Progenitor cell of endocrine pancreas (in vitro differentiated cells): ENCODE measurements at regions not wholly inside any gene's neighbourhood (a gene's known extent, or its start where the extent isn't known, plus 50 kb on each side); places are given as distances from the start of the nearest gene placed in this dataset.

Source experiments
- DNase-seq: peaks from one replicate; pipeline ENCODE4 v3.0.0; 2021; ENCODE audit warnings: low spot score; ENCODE audit not compliant: unreplicated experiment
- H3K27ac Mint-ChIP-seq: 2 replicates; pipeline ENCODE4 v1.8.0; 2021; ENCODE audit warnings: mild to moderate bottlenecking, moderate library complexity, mixed read lengths
- H3K27me3 Mint-ChIP-seq: 2 replicates; pipeline ENCODE4 v1.8.0; 2021; ENCODE audit warnings: mixed read lengths
- H3K36me3 Mint-ChIP-seq: 2 replicates; pipeline ENCODE4 v1.8.0; 2022; ENCODE audit warnings: mixed read lengths; ENCODE audit not compliant: insufficient read depth
- H3K4me1 Mint-ChIP-seq: 2 replicates; pipeline ENCODE4 v1.8.0; 2021; ENCODE audit warnings: low read depth, mixed read lengths
- H3K4me3 Mint-ChIP-seq: 2 replicates; pipeline ENCODE4 v1.8.0; 2021; ENCODE audit warnings: low read depth, mild to moderate bottlenecking, moderate library complexity, mixed read lengths
- H3K9me3 Mint-ChIP-seq: 2 replicates; pipeline ENCODE4 v1.8.0; 2021; ENCODE audit warnings: low read depth, mixed read lengths
- CTCF ChIP-seq: fragments of 200-600 bp; sonication (generic); IDR thresholded peaks from one replicate; pipeline ENCODE4 v1.5.0; 2021; ENCODE audit warnings: antibody characterized with exemption, mild to moderate bottlenecking; ENCODE audit not compliant: unreplicated experiment

GRCh38 chr2:21591926-21592325, 468.2 kb downstream of the TDRD15 start:
- no peak for DNase-seq
- Mint-ChIP-seq H3K4me1 (peaks cover 2% of the 10 kb centered on the region), H3K36me3 (no peaks in the 10 kb centered on the region), H3K27me3 (no peaks in the 10 kb centered on the region), H3K9me3 (peaks cover 3% of the 10 kb centered on the region), H3K4me3 (no peak overlapping the region), H3K27ac (no peak overlapping the region)
- no peak for TF ChIP-seq CTCF

- no peak overlapping the region for H3K27ac Mint-ChIP-seq
- H3K4me3 Mint-ChIP-seq = no peak overlapping the region
- DNase-seq = no peak
- TF ChIP-seq CTCF = no peak
- H3K27me3 Mint-ChIP-seq = no peaks in the 10 kb centered on the region
- peaks cover 3% of the 10 kb centered on the region for H3K9me3 Mint-ChIP-seq
- no peaks in the 10 kb centered on the region for H3K36me3 Mint-ChIP-seq
- H3K4me1 Mint-ChIP-seq = peaks cover 10% of the 10 kb centered on the region
These were observed 475.6 kb downstream of the TDRD15 start for GRCh38 chr2:21599417-21599816.

- Mint-ChIP-seq H3K9me3 (no peaks in the 10 kb centered on the region), H3K36me3 (no peaks in the 10 kb centered on the region), H3K4me3 (no peak overlapping the region), H3K27me3 (no peaks in the 10 kb centered on the region), H3K27ac (no peak overlapping the region), H3K4me1 (peaks cover 10% of the 10 kb centered on the region)
- no peak for DNase-seq
- no peak for TF ChIP-seq CTCF
These were observed 479.0 kb downstream of the TDRD15 start for GRCh38 chr2:21602789-21603188.

- Mint-ChIP-seq H3K4me3 (no peak overlapping the region), H3K27ac (no peak overlapping the region), H3K4me1 (no peaks in the 10 kb centered on the region), H3K9me3 (peaks cover 12% of the 10 kb centered on the region), H3K36me3 (no peaks in the 10 kb centered on the region), H3K27me3 (no peaks in the 10 kb centered on the region)
- no peak for DNase-seq
- no peak for TF ChIP-seq CTCF
These were observed 483.8 kb downstream of the TDRD15 start for GRCh38 chr2:21607572-21607971.

- no peaks in the 10 kb centered on the region for H3K36me3 Mint-ChIP-seq
- no peak overlapping the region for H3K4me3 Mint-ChIP-seq
- no peaks in the 10 kb centered on the region for H3K4me1 Mint-ChIP-seq
- H3K9me3 Mint-ChIP-seq = peaks cover 31% of the 10 kb centered on the region
- H3K27me3 Mint-ChIP-seq = no peaks in the 10 kb centered on the region
- no peak for DNase-seq
- H3K27ac Mint-ChIP-seq = no peak overlapping the region
- TF ChIP-seq CTCF = no peak
These were observed 486.5 kb downstream of the TDRD15 start for GRCh38 chr2:21610304-21610703.
